ENCODE measurements at regions not wholly inside any gene's neighbourhood (a gene's known extent, or its start where the extent isn't known, plus 50 kb on each side); places are given as distances from the start of the nearest gene placed in this dataset.
"Not testable (repeated sequence)": the region's sequence is repeated elsewhere in the genome, so short reads cannot be mapped to it uniquely, and the experiment has no call there.

DNA sequence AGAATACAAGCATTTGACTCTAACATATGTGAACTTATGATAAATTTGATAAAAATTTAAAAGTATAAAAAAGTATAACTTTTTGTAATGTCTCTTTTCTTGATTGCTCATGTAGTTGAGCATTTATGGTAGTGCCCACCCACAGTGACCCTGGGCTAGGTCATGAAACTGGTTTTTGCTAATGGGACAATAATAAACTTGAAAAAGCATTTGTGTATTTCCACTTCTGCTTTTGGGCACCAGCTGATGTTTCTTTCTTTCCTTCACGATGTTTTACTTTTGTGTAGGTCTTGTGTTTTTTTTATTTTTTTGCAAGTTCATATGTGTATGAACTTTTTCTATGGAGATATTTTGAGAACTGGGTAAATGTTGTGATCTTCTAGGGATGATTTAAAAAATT, 313.1 kb downstream of the CBLL2 start:
- no peak for DNase-seq
- H3K36me3 ChIP-seq (ENCODE audit: control insufficient read depth, insufficient read depth, low read length): no peaks in the 10 kb centered on the region
- no peaks in the 10 kb centered on the region for H3K9me3 ChIP-seq (replicated peaks; ENCODE audit: control insufficient read depth, low read depth, low read length)
- no peaks in the 10 kb centered on the region for H3K4me1 ChIP-seq (ENCODE audit: control insufficient read depth, insufficient read depth, low read length)
- no peaks in the 10 kb centered on the region for H3K27me3 ChIP-seq (ENCODE audit: control insufficient read depth, insufficient read depth, low read length)
- no peak overlapping the region for H3K27ac ChIP-seq (ENCODE audit: low read length)
- no CpG with 5 or more reads among the region's 1 CpG for WGBS (ENCODE audit: insufficient coverage)
- H3K4me3 ChIP-seq (ENCODE audit: low read length): no peak overlapping the region

- DNase-seq: no peak
Measured at GRCh38 chrX:22589845-22590244, 317.1 kb downstream of the CBLL2 start.

DNA sequence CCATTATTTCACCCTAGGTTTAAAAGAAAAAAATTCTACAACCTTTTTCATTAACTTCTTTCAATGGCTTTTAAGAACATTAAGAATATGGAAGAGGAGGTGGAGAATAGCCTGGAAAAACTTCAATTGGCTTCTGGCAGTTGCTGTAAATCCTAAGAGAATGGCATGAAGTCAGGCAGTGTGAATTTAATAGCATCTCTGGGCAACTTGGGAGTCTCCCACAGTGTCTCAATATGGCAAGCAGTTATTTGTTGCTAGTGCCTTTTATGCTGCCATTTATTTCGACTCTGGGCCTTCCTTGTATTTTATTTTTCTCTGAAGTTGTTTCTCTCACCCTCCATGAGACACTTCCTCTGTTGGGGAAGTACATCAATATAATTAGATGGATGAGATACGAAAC, 322.1 kb downstream of the CBLL2 start:
- H3K27me3 ChIP-seq (ENCODE audit: control insufficient read depth, insufficient read depth, low read length): no peaks in the 10 kb centered on the region
- no peaks in the 10 kb centered on the region for H3K36me3 ChIP-seq (ENCODE audit: control insufficient read depth, insufficient read depth, low read length)
- 86% methylated on average over 1 of the region's 2 CpGs for WGBS (ENCODE audit: insufficient coverage)
- H3K4me3 ChIP-seq (ENCODE audit: low read length): no peak overlapping the region
- H3K9me3 ChIP-seq (replicated peaks; ENCODE audit: control insufficient read depth, low read depth, low read length): no peaks in the 10 kb centered on the region
- no peak overlapping the region for H3K27ac ChIP-seq (ENCODE audit: low read length)
- no peaks in the 10 kb centered on the region for H3K4me1 ChIP-seq (ENCODE audit: control insufficient read depth, insufficient read depth, low read length)
- no peak for DNase-seq

More at GRCh38 chrX:22589845-22590244, 317.1 kb downstream of the CBLL2 start:
- Histone ChIP-seq H3K27ac (ENCODE audit: low read length) (no peak overlapping the region), H3K27me3 (ENCODE audit: control insufficient read depth, insufficient read depth, low read length) (no peaks in the 10 kb centered on the region), H3K4me3 (ENCODE audit: low read length) (no peak overlapping the region), H3K9me3 (replicated peaks; ENCODE audit: control insufficient read depth, low read depth, low read length) (no peaks in the 10 kb centered on the region), H3K4me1 (ENCODE audit: control insufficient read depth, insufficient read depth, low read length) (no peaks in the 10 kb centered on the region), H3K36me3 (ENCODE audit: control insufficient read depth, insufficient read depth, low read length) (no peaks in the 10 kb centered on the region)
- WGBS (ENCODE audit: insufficient coverage): 86% methylated on average over 2 of the region's 2 CpGs

DNA sequence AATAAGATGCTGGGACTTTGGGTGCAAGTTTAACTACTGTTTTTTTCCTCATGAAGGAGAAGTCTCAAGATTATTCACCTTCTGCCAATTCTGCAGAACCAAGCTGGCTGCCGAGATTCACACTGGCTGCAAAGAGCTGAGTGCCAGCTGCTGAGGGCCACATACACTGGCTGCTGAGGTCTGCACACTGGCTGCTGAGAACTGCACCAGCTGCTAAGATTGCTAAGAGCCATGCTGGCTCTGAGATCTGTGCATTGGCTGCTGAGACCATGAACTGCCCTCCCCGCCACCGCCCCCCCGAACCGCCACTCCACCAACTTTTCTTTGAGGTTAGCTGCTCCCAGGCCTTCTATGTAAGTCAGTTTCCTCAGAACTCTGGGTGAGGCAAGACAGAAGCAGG, 330.3 kb downstream of the CBLL2 start:
- no peaks in the 10 kb centered on the region for H3K27me3 ChIP-seq (ENCODE audit: control insufficient read depth, insufficient read depth, low read length)
- WGBS (ENCODE audit: insufficient coverage): 88% methylated on average over 5 of the region's 5 CpGs
- no peaks in the 10 kb centered on the region for H3K4me1 ChIP-seq (ENCODE audit: control insufficient read depth, insufficient read depth, low read length)
- H3K4me3 ChIP-seq (ENCODE audit: low read length): no peak overlapping the region
- no peak for DNase-seq
- H3K9me3 ChIP-seq (replicated peaks; ENCODE audit: control insufficient read depth, low read depth, low read length): no peaks in the 10 kb centered on the region
- H3K27ac ChIP-seq (ENCODE audit: low read length): no peak overlapping the region
- H3K36me3 ChIP-seq (ENCODE audit: control insufficient read depth, insufficient read depth, low read length): no peaks in the 10 kb centered on the region

- 94% methylated on average over 9 of the region's 15 CpGs for WGBS (ENCODE audit: insufficient coverage)
- H3K4me3 ChIP-seq (ENCODE audit: low read length); H3K9me3 ChIP-seq (replicated peaks; ENCODE audit: control insufficient read depth, low read depth, low read length); H3K27me3 ChIP-seq (ENCODE audit: control insufficient read depth, insufficient read depth, low read length); H3K27ac ChIP-seq (ENCODE audit: low read length); DNase-seq; H3K36me3 ChIP-seq (ENCODE audit: control insufficient read depth, insufficient read depth, low read length); H3K4me1 ChIP-seq (ENCODE audit: control insufficient read depth, insufficient read depth, low read length): not testable (repeated sequence)
Measured at GRCh38 chrX:22609452-22609851, 336.7 kb downstream of the CBLL2 start.

GRCh38 chrX:22616867-22617266, 344.2 kb downstream of the CBLL2 start:
- H3K9me3 ChIP-seq (replicated peaks; ENCODE audit: control insufficient read depth, low read depth, low read length): no peaks in the 10 kb centered on the region
- H3K4me3 ChIP-seq (ENCODE audit: low read length): no peak overlapping the region
- no CpG with 5 or more reads among the region's 2 CpGs for WGBS (ENCODE audit: insufficient coverage)
- H3K36me3 ChIP-seq (ENCODE audit: control insufficient read depth, insufficient read depth, low read length): no peaks in the 10 kb centered on the region
- no peaks in the 10 kb centered on the region for H3K4me1 ChIP-seq (ENCODE audit: control insufficient read depth, insufficient read depth, low read length)
- no peak for DNase-seq
- H3K27me3 ChIP-seq (ENCODE audit: control insufficient read depth, insufficient read depth, low read length): no peaks in the 10 kb centered on the region
- H3K27ac ChIP-seq (ENCODE audit: low read length): no peak overlapping the region

DNA sequence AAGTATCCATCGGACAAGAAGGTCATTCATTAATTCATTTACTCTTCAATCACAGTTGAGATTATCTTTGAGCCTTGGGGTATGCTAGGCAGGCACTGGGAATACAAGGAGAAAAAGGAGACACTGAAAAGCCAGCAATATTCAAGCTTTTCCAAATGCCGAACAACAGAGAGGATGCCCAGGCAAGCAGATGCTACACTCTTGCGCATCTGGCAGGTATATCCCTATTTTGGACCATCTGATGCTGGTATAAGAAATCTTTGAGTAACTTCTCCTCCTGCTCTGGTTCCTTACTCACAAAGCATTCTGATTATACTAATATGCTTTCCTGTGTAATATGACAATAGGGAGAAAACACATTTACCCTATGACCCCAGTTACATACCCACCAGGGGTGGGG, 354.9 kb downstream of the CBLL2 start:
- no peak for DNase-seq
- WGBS (ENCODE audit: insufficient coverage): no CpG with 5 or more reads among the region's 3 CpGs
- Histone ChIP-seq H3K27me3 (ENCODE audit: control insufficient read depth, insufficient read depth, low read length) (no peaks in the 10 kb centered on the region), H3K27ac (ENCODE audit: low read length) (no peak overlapping the region), H3K4me1 (ENCODE audit: control insufficient read depth, insufficient read depth, low read length) (no peaks in the 10 kb centered on the region), H3K4me3 (ENCODE audit: low read length) (no peak overlapping the region), H3K36me3 (ENCODE audit: control insufficient read depth, insufficient read depth, low read length) (no peaks in the 10 kb centered on the region), H3K9me3 (replicated peaks; ENCODE audit: control insufficient read depth, low read depth, low read length) (no peaks in the 10 kb centered on the region)

DNA sequence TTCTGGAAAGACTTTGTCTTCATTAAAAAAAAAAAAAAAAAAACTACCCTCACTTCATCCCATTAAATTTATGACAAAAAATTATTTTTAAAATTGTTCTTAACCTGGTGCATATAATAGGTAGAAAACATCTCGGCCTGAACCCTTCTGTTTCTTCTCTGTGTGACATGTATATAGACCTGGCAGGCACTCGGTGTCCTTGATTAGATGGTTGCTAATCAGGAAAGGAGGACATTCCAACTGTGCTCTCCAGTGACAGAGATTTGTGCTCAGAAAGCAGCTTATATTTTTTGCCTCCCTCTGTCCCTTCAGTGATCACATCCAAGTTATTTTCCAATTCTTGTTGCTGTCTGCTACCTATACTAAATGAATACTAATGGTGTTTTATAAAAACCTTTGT, 355.6 kb downstream of the CBLL2 start:
- H3K36me3 ChIP-seq (ENCODE audit: control insufficient read depth, insufficient read depth, low read length): no peaks in the 10 kb centered on the region
- no peaks in the 10 kb centered on the region for H3K27me3 ChIP-seq (ENCODE audit: control insufficient read depth, insufficient read depth, low read length)
- no peaks in the 10 kb centered on the region for H3K4me1 ChIP-seq (ENCODE audit: control insufficient read depth, insufficient read depth, low read length)
- no peak overlapping the region for H3K4me3 ChIP-seq (ENCODE audit: low read length)
- 89% methylated on average over 1 of the region's 2 CpGs for WGBS (ENCODE audit: insufficient coverage)
- no peaks in the 10 kb centered on the region for H3K9me3 ChIP-seq (replicated peaks; ENCODE audit: control insufficient read depth, low read depth, low read length)
- no peak overlapping the region for H3K27ac ChIP-seq (ENCODE audit: low read length)
- DNase-seq: no peak

DNA sequence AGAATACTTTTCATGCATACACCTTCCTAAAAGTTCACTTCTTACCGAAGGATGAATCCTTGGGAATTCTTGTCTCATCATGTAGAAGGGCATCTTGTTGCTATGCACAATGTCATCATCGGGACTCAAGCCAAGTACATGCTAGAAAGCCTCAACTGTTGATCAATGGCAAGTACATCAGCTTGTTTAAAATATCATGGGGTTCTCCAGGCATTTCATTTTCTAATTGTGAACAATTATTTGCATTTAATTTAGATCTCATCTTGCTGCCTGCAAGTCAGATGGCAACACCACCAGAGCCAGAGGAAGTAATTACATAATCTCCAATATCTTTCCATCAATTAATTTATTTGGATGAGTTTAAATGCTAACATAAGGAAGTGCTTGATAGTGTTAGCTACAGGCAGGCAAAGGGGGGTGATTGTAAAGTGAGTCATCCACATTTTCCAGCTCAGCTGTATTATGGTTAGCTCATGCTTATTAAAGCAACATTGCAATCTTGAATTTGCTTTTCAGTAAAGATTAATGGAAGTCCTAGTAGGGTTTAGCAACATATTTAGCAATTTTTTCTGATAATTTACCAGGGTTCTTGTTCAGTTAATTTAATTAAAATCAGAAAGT, 356.5 kb downstream of the CBLL2 start:
- no peak overlapping the region for H3K4me3 ChIP-seq (ENCODE audit: low read length)
- no peaks in the 10 kb centered on the region for H3K9me3 ChIP-seq (replicated peaks; ENCODE audit: control insufficient read depth, low read depth, low read length)
- no peak overlapping the region for H3K27ac ChIP-seq (ENCODE audit: low read length)
- no peaks in the 10 kb centered on the region for H3K27me3 ChIP-seq (ENCODE audit: control insufficient read depth, insufficient read depth, low read length)
- no peak for DNase-seq
- 61% methylated on average over 2 of the region's 2 CpGs for WGBS (ENCODE audit: insufficient coverage)
- no peaks in the 10 kb centered on the region for H3K36me3 ChIP-seq (ENCODE audit: control insufficient read depth, insufficient read depth, low read length)
- H3K4me1 ChIP-seq (ENCODE audit: control insufficient read depth, insufficient read depth, low read length): peaks cover 2% of the 10 kb centered on the region

DNA sequence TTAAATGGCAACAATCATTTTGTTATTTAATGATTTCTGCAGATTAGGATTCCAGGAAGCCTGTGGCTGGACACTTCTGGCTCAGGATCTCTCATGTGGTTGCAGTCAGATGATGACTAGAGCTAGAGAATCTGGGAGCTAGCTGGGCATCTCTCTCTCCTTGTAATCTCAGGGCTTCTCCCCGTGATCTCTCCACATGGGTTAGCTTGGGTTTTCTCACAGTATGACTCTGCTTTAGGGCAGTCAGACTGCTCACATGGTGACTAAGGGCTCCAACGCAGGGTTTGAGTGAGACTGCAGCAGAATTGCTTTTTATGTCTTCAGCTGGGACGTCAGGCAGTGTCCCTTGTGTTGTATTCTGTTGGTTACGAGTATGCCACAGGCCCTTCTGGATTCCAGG, 361.4 kb downstream of the CBLL2 start:
- Histone ChIP-seq H3K9me3 (replicated peaks; ENCODE audit: control insufficient read depth, low read depth, low read length) (no peaks in the 10 kb centered on the region), H3K4me1 (ENCODE audit: control insufficient read depth, insufficient read depth, low read length) (peaks cover 2% of the 10 kb centered on the region), H3K27me3 (ENCODE audit: control insufficient read depth, insufficient read depth, low read length) (peaks cover 2% of the 10 kb centered on the region), H3K36me3 (ENCODE audit: control insufficient read depth, insufficient read depth, low read length) (no peaks in the 10 kb centered on the region), H3K4me3 (ENCODE audit: low read length) (no peak overlapping the region), H3K27ac (ENCODE audit: low read length) (no peak overlapping the region)
- WGBS (ENCODE audit: insufficient coverage): 38% methylated on average over 3 of the region's 4 CpGs
- no peak for DNase-seq

DNA sequence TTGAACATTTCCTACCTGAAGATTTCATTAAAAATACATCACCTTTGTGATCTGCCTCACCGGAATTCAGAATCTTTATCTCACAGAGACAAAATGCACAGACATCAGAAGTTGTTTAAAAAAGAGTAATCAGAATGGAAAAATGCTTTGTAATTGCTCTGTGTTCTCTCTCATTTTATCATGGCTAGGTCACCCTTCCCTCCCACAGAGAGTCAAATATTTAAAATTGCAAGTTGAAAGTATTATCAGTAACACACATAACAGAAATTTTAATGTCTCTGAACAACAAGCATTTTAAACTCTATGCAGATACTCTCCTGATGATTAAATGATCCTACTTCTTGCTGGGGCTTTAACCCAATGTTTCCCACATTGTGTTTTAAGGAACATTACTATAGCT, 362.0 kb downstream of the CBLL2 start:
- H3K4me1 ChIP-seq (ENCODE audit: control insufficient read depth, insufficient read depth, low read length): peaks cover 4% of the 10 kb centered on the region
- DNase-seq: no peak
- no peak overlapping the region for H3K27ac ChIP-seq (ENCODE audit: low read length)

More for the DNA sequence above, 362.0 kb downstream of the CBLL2 start:
- no CpG with 5 or more reads among the region's 1 CpG for WGBS (ENCODE audit: insufficient coverage)
- H3K27me3 ChIP-seq (ENCODE audit: control insufficient read depth, insufficient read depth, low read length): peaks cover 4% of the 10 kb centered on the region
- H3K36me3 ChIP-seq (ENCODE audit: control insufficient read depth, insufficient read depth, low read length): no peaks in the 10 kb centered on the region
- H3K9me3 ChIP-seq (replicated peaks; ENCODE audit: control insufficient read depth, low read depth, low read length): no peaks in the 10 kb centered on the region
- no peak overlapping the region for H3K4me3 ChIP-seq (ENCODE audit: low read length)
